Renal cortex interstitium (tissue), 11 donors: ENCODE measurements at regions not wholly inside any gene's neighbourhood (a gene's known extent, or its start where the extent isn't known, plus 50 kb on each side); places are given as distances from the start of the nearest gene placed in this dataset.

Experiments
- DNase-seq, 11 donors: peaks; one replicate each; pipeline ENCODE4 v3.0.0-alpha.2; 2013; ENCODE audit warnings: low read depth in 9 of 11, low spot score in 4 of 11; ENCODE audit errors: extremely low read depth in 1 of 11

GRCh38 chr12:34334953-34335743 is 312.9 kb downstream of the ALG10 start:
- DNase-seq: no peak

- no peak for DNase-seq
Measured at GRCh38 chr12:34335819-34336262, 313.5 kb downstream of the ALG10 start.

- no peak for DNase-seq
Measured at GRCh38 chr12:34336619-34337465, 314.5 kb downstream of the ALG10 start.

GRCh38 chr12:34338751-34339150 is 316.5 kb downstream of the ALG10 start:
- DNase-seq: no peak

- DNase-seq: no peak
Measured at GRCh38 chr12:34339922-34340321, 317.6 kb downstream of the ALG10 start.

GRCh38 chr12:34340534-34341361 is 318.5 kb downstream of the ALG10 start:
- DNase-seq: no peak

GRCh38 chr12:34341362-34341733 is 319.1 kb downstream of the ALG10 start:
- DNase-seq: no peak

- no peak for DNase-seq
Measured at GRCh38 chr12:34342048-34342447, 319.8 kb downstream of the ALG10 start.

- DNase-seq: no peak
Measured at GRCh38 chr12:34343345-34343744, 321.0 kb downstream of the ALG10 start.

- no peak for DNase-seq
Measured at GRCh38 chr12:34343766-34344165, 321.5 kb downstream of the ALG10 start.

- no peak for DNase-seq
Measured at GRCh38 chr12:34344851-34345522, 322.7 kb downstream of the ALG10 start.

- no peak for DNase-seq
Measured at GRCh38 chr12:34345801-34346200, 323.5 kb downstream of the ALG10 start.

GRCh38 chr12:34346372-34347034 is 324.2 kb downstream of the ALG10 start:
- no peak for DNase-seq

GRCh38 chr12:34347367-34347766 is 325.1 kb downstream of the ALG10 start:
- DNase-seq: no peak

GRCh38 chr12:34348064-34348463 is 325.8 kb downstream of the ALG10 start:
- no peak for DNase-seq

GRCh38 chr12:34348836-34349672 is 326.8 kb downstream of the ALG10 start:
- DNase-seq: no peak

GRCh38 chr12:34349673-34349961 is 327.3 kb downstream of the ALG10 start:
- DNase-seq: no peak
